ENCODE measurements at regions not wholly inside any gene's neighbourhood (a gene's known extent, or its start where the extent isn't known, plus 50 kb on each side); places are given as distances from the start of the nearest gene placed in this dataset. TPM values are rescaled to one million over a fixed set of nuclear protein-coding genes. Genes with fewer than 3 reads are reported as not detected.
"Not testable (repeated sequence)": the region's sequence is repeated elsewhere in the genome, so short reads cannot be mapped to it uniquely, and the experiment has no call there.

GRCh38 chrX:9405635-9406034, 59.2 kb upstream of the TBL1X start:
- H3K4me2 ChIP-seq (ENCODE audit: low read length); H3K4me3 ChIP-seq (ENCODE audit: low read length); H3K18ac ChIP-seq (ENCODE audit: low read length); H2BK5ac ChIP-seq (ENCODE audit: low read length); H3K9ac ChIP-seq (ENCODE audit: low read length); H3K36me3 ChIP-seq (ENCODE audit: control insufficient read depth, insufficient read depth, low read length); H3K4ac ChIP-seq (ENCODE audit: low read depth, low read length); H3K23ac ChIP-seq (ENCODE audit: low read length); H2AK5ac ChIP-seq (ENCODE audit: low read length); H2BK120ac ChIP-seq (ENCODE audit: low read depth, low read length); H3K27ac ChIP-seq (ENCODE audit: low read depth, low read length); H3K79me1 ChIP-seq (ENCODE audit: low read length); H3K4me1 ChIP-seq (ENCODE audit: control insufficient read depth, low read depth, low read length); H3K56ac ChIP-seq (ENCODE audit: low read length); H4K5ac ChIP-seq (ENCODE audit: low read length); H4K8ac ChIP-seq (ENCODE audit: low read depth, low read length); H2BK15ac ChIP-seq (replicated peaks; ENCODE audit: low read depth); H3K79me2 ChIP-seq (ENCODE audit: control insufficient read depth, insufficient read depth, low read length); H3K27me3 ChIP-seq (ENCODE audit: insufficient read depth, low read length, poor library complexity): not testable (repeated sequence)
- peak; percentile 3 for DNase-seq
- WGBS (ENCODE audit: extremely low coverage, insufficient coverage, low lambda C conversion rate): no CpG with 5 or more reads among the region's 9 CpGs

- no CpG with 5 or more reads among the region's 11 CpGs for WGBS (ENCODE audit: extremely low coverage, insufficient coverage, low lambda C conversion rate)
Observed at GRCh38 chrX:9410889-9411288, 54.0 kb upstream of the TBL1X start.

GRCh38 chrX:9411682-9412081, 53.2 kb upstream of the TBL1X start:
- H3K79me2 ChIP-seq (ENCODE audit: control insufficient read depth, insufficient read depth, low read length); H4K5ac ChIP-seq (ENCODE audit: low read length); H3K56ac ChIP-seq (ENCODE audit: low read length); H3K27ac ChIP-seq (ENCODE audit: low read depth, low read length); H2BK120ac ChIP-seq (ENCODE audit: low read depth, low read length); H3K4ac ChIP-seq (ENCODE audit: low read depth, low read length); H3K27me3 ChIP-seq (ENCODE audit: insufficient read depth, low read length, poor library complexity); H3K4me2 ChIP-seq (ENCODE audit: low read length); H3K23ac ChIP-seq (ENCODE audit: low read length); H3K4me3 ChIP-seq (ENCODE audit: low read length); H3K18ac ChIP-seq (ENCODE audit: low read length); DNase-seq; H2BK15ac ChIP-seq (replicated peaks; ENCODE audit: low read depth); H3K4me1 ChIP-seq (ENCODE audit: control insufficient read depth, low read depth, low read length); H2AK5ac ChIP-seq (ENCODE audit: low read length); H2BK5ac ChIP-seq (ENCODE audit: low read length); H3K36me3 ChIP-seq (ENCODE audit: control insufficient read depth, insufficient read depth, low read length); H4K8ac ChIP-seq (ENCODE audit: low read depth, low read length); H3K9ac ChIP-seq (ENCODE audit: low read length); H3K79me1 ChIP-seq (ENCODE audit: low read length): not testable (repeated sequence)
- no CpG with 5 or more reads among the region's 16 CpGs for WGBS (ENCODE audit: extremely low coverage, insufficient coverage, low lambda C conversion rate)

More at GRCh38 chrX:9410889-9411288, 54.0 kb upstream of the TBL1X start:
- H2BK15ac ChIP-seq (replicated peaks; ENCODE audit: low read depth); H4K5ac ChIP-seq (ENCODE audit: low read length); H3K4ac ChIP-seq (ENCODE audit: low read depth, low read length); H3K4me1 ChIP-seq (ENCODE audit: control insufficient read depth, low read depth, low read length); H3K4me3 ChIP-seq (ENCODE audit: low read length); H2BK5ac ChIP-seq (ENCODE audit: low read length); H2AK5ac ChIP-seq (ENCODE audit: low read length); H3K18ac ChIP-seq (ENCODE audit: low read length); H3K9ac ChIP-seq (ENCODE audit: low read length); H3K79me1 ChIP-seq (ENCODE audit: low read length); H3K36me3 ChIP-seq (ENCODE audit: control insufficient read depth, insufficient read depth, low read length); H3K4me2 ChIP-seq (ENCODE audit: low read length); DNase-seq; H3K56ac ChIP-seq (ENCODE audit: low read length); H2BK120ac ChIP-seq (ENCODE audit: low read depth, low read length); H3K79me2 ChIP-seq (ENCODE audit: control insufficient read depth, insufficient read depth, low read length); H4K8ac ChIP-seq (ENCODE audit: low read depth, low read length); H3K27me3 ChIP-seq (ENCODE audit: insufficient read depth, low read length, poor library complexity); H3K23ac ChIP-seq (ENCODE audit: low read length); H3K27ac ChIP-seq (ENCODE audit: low read depth, low read length): not testable (repeated sequence)

- Histone ChIP-seq H2BK5ac (ENCODE audit: low read length) (no peak overlapping the region), H2BK15ac (replicated peaks; ENCODE audit: low read depth) (no peak overlapping the region), H2AK5ac (ENCODE audit: low read length) (no peak overlapping the region), H3K4me3 (ENCODE audit: low read length) (no peak overlapping the region), H4K5ac (ENCODE audit: low read length) (no peak overlapping the region), H3K4me1 (ENCODE audit: control insufficient read depth, low read depth, low read length) (no peaks in the 10 kb centered on the region), H3K18ac (ENCODE audit: low read length) (no peak overlapping the region), H3K79me1 (ENCODE audit: low read length) (no peaks in the 10 kb centered on the region), H3K79me2 (ENCODE audit: control insufficient read depth, insufficient read depth, low read length) (no peaks in the 10 kb centered on the region), H3K27ac (ENCODE audit: low read depth, low read length) (no peak overlapping the region), H2BK120ac (ENCODE audit: low read depth, low read length) (no peak overlapping the region), H3K4me2 (ENCODE audit: low read length) (no peak overlapping the region), H3K23ac (ENCODE audit: low read length) (no peak overlapping the region), H3K56ac (ENCODE audit: low read length) (no peak overlapping the region), H3K4ac (ENCODE audit: low read depth, low read length) (no peak overlapping the region), H3K9ac (ENCODE audit: low read length) (no peak overlapping the region), H3K36me3 (ENCODE audit: control insufficient read depth, insufficient read depth, low read length) (no peaks in the 10 kb centered on the region), H3K27me3 (ENCODE audit: insufficient read depth, low read length, poor library complexity) (no peaks in the 10 kb centered on the region), H4K8ac (ENCODE audit: low read depth, low read length) (no peak overlapping the region)
- WGBS (ENCODE audit: extremely low coverage, insufficient coverage, low lambda C conversion rate): no CpG with 5 or more reads among the region's 10 CpGs
- no peak for DNase-seq
Observed at GRCh38 chrX:9414416-9414815, 50.4 kb upstream of the TBL1X start.

Small RNA genes lying in the stretch of these regions (small RNA-seq; reads per million reads assigned to genes)
- gene AC119618.1 (ENCODE audit: insufficient read depth) (not detected), gene RNA5SP499 (ENCODE audit: insufficient read depth) (not detected)

Measured in mesendoderm (in vitro differentiated cells).